Activated naive CD4-positive, alpha-beta T cell treated with anti-CD3 and anti-CD28 coated beads, Interleukin-2, amount 50 U/mL, for 24 hours (primary cell): ENCODE measurements at regions not wholly inside any gene's neighbourhood (a gene's known extent, or its start where the extent isn't known, plus 50 kb on each side); places are given as distances from the start of the nearest gene placed in this dataset.

Source experiments
- H3K27ac Mint-ChIP-seq: one replicate; pipeline ENCODE4 v1.8.0; 2021; ENCODE audit warnings: mild to moderate bottlenecking, mixed read lengths
- H3K27me3 Mint-ChIP-seq: one replicate; pipeline ENCODE4 v1.8.0; 2021; ENCODE audit warnings: mixed read lengths
- H3K36me3 Mint-ChIP-seq: one replicate; pipeline ENCODE4 v1.8.0; 2021; ENCODE audit warnings: mixed read lengths
- H3K4me1 Mint-ChIP-seq: one replicate; pipeline ENCODE4 v1.8.0; 2021; ENCODE audit warnings: mixed read lengths
- H3K4me3 Mint-ChIP-seq: one replicate; pipeline ENCODE4 v1.8.0; 2021; ENCODE audit warnings: mild to moderate bottlenecking, mixed read lengths
- H3K9me3 Mint-ChIP-seq: one replicate; pipeline ENCODE4 v1.8.0; 2021; ENCODE audit warnings: mixed read lengths

- no peak overlapping the region for H3K27ac Mint-ChIP-seq
- H3K36me3 Mint-ChIP-seq, result no peaks in the 10 kb centered on the region
- peaks cover 12% of the 10 kb centered on the region for H3K9me3 Mint-ChIP-seq
- no peaks in the 10 kb centered on the region for H3K27me3 Mint-ChIP-seq
- H3K4me3 Mint-ChIP-seq, result no peak overlapping the region
- no peaks in the 10 kb centered on the region for H3K4me1 Mint-ChIP-seq
Observed at GRCh38 chr16:52386694-52387093, 160.2 kb downstream of the TOX3 start.

- no peak overlapping the region for H3K4me3 Mint-ChIP-seq
- H3K27ac Mint-ChIP-seq, result no peak overlapping the region
- H3K36me3 Mint-ChIP-seq, result no peaks in the 10 kb centered on the region
- H3K4me1 Mint-ChIP-seq, result no peaks in the 10 kb centered on the region
- H3K9me3 Mint-ChIP-seq, result peaks cover 10% of the 10 kb centered on the region
- no peaks in the 10 kb centered on the region for H3K27me3 Mint-ChIP-seq
Observed at GRCh38 chr16:52384378-52384777, 162.6 kb downstream of the TOX3 start.

GRCh38 chr16:52383640-52384292 lies 163.2 kb downstream of the TOX3 start:
- Mint-ChIP-seq H3K9me3 (peaks cover 4% of the 10 kb centered on the region), H3K36me3 (no peaks in the 10 kb centered on the region), H3K4me3 (no peak overlapping the region), H3K27ac (peak overlapping the region; percentile 43), H3K4me1 (no peaks in the 10 kb centered on the region), H3K27me3 (no peaks in the 10 kb centered on the region)

- no peaks in the 10 kb centered on the region for H3K9me3 Mint-ChIP-seq
- no peaks in the 10 kb centered on the region for H3K27me3 Mint-ChIP-seq
- H3K4me1 Mint-ChIP-seq, result no peaks in the 10 kb centered on the region
- no peak overlapping the region for H3K4me3 Mint-ChIP-seq
- H3K27ac Mint-ChIP-seq, result no peak overlapping the region
- no peaks in the 10 kb centered on the region for H3K36me3 Mint-ChIP-seq
Observed at GRCh38 chr16:52383119-52383518, 163.8 kb downstream of the TOX3 start.

- Mint-ChIP-seq H3K9me3 (peaks cover 4% of the 10 kb centered on the region), H3K27ac (no peak overlapping the region), H3K36me3 (no peaks in the 10 kb centered on the region), H3K27me3 (no peaks in the 10 kb centered on the region), H3K4me1 (no peaks in the 10 kb centered on the region), H3K4me3 (no peak overlapping the region)
Observed at GRCh38 chr16:52379551-52379950, 167.4 kb downstream of the TOX3 start.

- Mint-ChIP-seq H3K27ac (no peak overlapping the region), H3K9me3 (peaks cover 9% of the 10 kb centered on the region), H3K4me3 (no peak overlapping the region), H3K4me1 (no peaks in the 10 kb centered on the region), H3K36me3 (no peaks in the 10 kb centered on the region), H3K27me3 (no peaks in the 10 kb centered on the region)
Observed at GRCh38 chr16:52376676-52377280, 170.2 kb downstream of the TOX3 start.

GRCh38 chr16:52372313-52372712 lies 174.6 kb downstream of the TOX3 start:
- H3K4me3 Mint-ChIP-seq, result no peak overlapping the region
- no peaks in the 10 kb centered on the region for H3K4me1 Mint-ChIP-seq
- H3K27me3 Mint-ChIP-seq, result no peaks in the 10 kb centered on the region

GRCh38 chr16:52368859-52369258 lies 178.1 kb downstream of the TOX3 start:
- Mint-ChIP-seq H3K4me1 (no peaks in the 10 kb centered on the region), H3K27ac (no peak overlapping the region), H3K36me3 (no peaks in the 10 kb centered on the region), H3K4me3 (no peak overlapping the region), H3K9me3 (peaks cover 13% of the 10 kb centered on the region), H3K27me3 (no peaks in the 10 kb centered on the region)

More at GRCh38 chr16:52372313-52372712, 174.6 kb downstream of the TOX3 start:
- Mint-ChIP-seq H3K36me3 (no peaks in the 10 kb centered on the region), H3K9me3 (peaks cover 9% of the 10 kb centered on the region), H3K27ac (no peak overlapping the region)

GRCh38 chr16:52367821-52368220 lies 179.1 kb downstream of the TOX3 start:
- Mint-ChIP-seq H3K9me3 (peaks cover 13% of the 10 kb centered on the region), H3K4me1 (no peaks in the 10 kb centered on the region), H3K27ac (no peak overlapping the region), H3K27me3 (no peaks in the 10 kb centered on the region), H3K4me3 (no peak overlapping the region), H3K36me3 (no peaks in the 10 kb centered on the region)

- H3K4me1 Mint-ChIP-seq, result no peaks in the 10 kb centered on the region
- H3K9me3 Mint-ChIP-seq, result peaks cover 8% of the 10 kb centered on the region
- no peak overlapping the region for H3K27ac Mint-ChIP-seq
- H3K4me3 Mint-ChIP-seq, result no peak overlapping the region
- no peaks in the 10 kb centered on the region for H3K27me3 Mint-ChIP-seq
- H3K36me3 Mint-ChIP-seq, result no peaks in the 10 kb centered on the region
Observed at GRCh38 chr16:52366983-52367382, 180.0 kb downstream of the TOX3 start.

GRCh38 chr16:52364500-52364899 lies 182.4 kb downstream of the TOX3 start:
- Mint-ChIP-seq H3K4me3 (no peak overlapping the region), H3K4me1 (no peaks in the 10 kb centered on the region), H3K9me3 (peaks cover 8% of the 10 kb centered on the region), H3K36me3 (no peaks in the 10 kb centered on the region), H3K27me3 (no peaks in the 10 kb centered on the region), H3K27ac (no peak overlapping the region)

GRCh38 chr16:52363082-52363481 lies 183.9 kb downstream of the TOX3 start:
- Mint-ChIP-seq H3K9me3 (peaks cover 8% of the 10 kb centered on the region), H3K27ac (no peak overlapping the region), H3K4me1 (no peaks in the 10 kb centered on the region), H3K36me3 (no peaks in the 10 kb centered on the region), H3K27me3 (no peaks in the 10 kb centered on the region), H3K4me3 (no peak overlapping the region)

GRCh38 chr16:52357711-52358110 lies 189.2 kb downstream of the TOX3 start:
- H3K27ac Mint-ChIP-seq, result no peak overlapping the region
- no peak overlapping the region for H3K4me3 Mint-ChIP-seq
- H3K36me3 Mint-ChIP-seq, result no peaks in the 10 kb centered on the region

GRCh38 chr16:52353249-52353648 lies 193.7 kb downstream of the TOX3 start:
- Mint-ChIP-seq H3K36me3 (no peaks in the 10 kb centered on the region), H3K4me1 (no peaks in the 10 kb centered on the region), H3K9me3 (peaks cover 17% of the 10 kb centered on the region), H3K27ac (no peak overlapping the region), H3K4me3 (no peak overlapping the region), H3K27me3 (no peaks in the 10 kb centered on the region)

More at GRCh38 chr16:52357711-52358110, 189.2 kb downstream of the TOX3 start:
- H3K9me3 Mint-ChIP-seq, result peaks cover 17% of the 10 kb centered on the region
- no peaks in the 10 kb centered on the region for H3K4me1 Mint-ChIP-seq
- H3K27me3 Mint-ChIP-seq, result no peaks in the 10 kb centered on the region

GRCh38 chr16:52351451-52351850 lies 195.5 kb downstream of the TOX3 start:
- no peaks in the 10 kb centered on the region for H3K36me3 Mint-ChIP-seq
- H3K27ac Mint-ChIP-seq, result no peak overlapping the region
- peaks cover 9% of the 10 kb centered on the region for H3K9me3 Mint-ChIP-seq
- H3K27me3 Mint-ChIP-seq, result no peaks in the 10 kb centered on the region
- no peak overlapping the region for H3K4me3 Mint-ChIP-seq
- no peaks in the 10 kb centered on the region for H3K4me1 Mint-ChIP-seq

- no peaks in the 10 kb centered on the region for H3K27me3 Mint-ChIP-seq
- H3K4me3 Mint-ChIP-seq, result no peak overlapping the region
- no peaks in the 10 kb centered on the region for H3K4me1 Mint-ChIP-seq
- no peaks in the 10 kb centered on the region for H3K36me3 Mint-ChIP-seq
- H3K9me3 Mint-ChIP-seq, result peaks cover 8% of the 10 kb centered on the region
- no peak overlapping the region for H3K27ac Mint-ChIP-seq
Observed at GRCh38 chr16:52350031-52350642, 196.8 kb downstream of the TOX3 start.
